Epithelial cell of esophagus (primary cell): ENCODE measurements at regions not wholly inside any gene's neighbourhood (a gene's known extent, or its start where the extent isn't known, plus 50 kb on each side); places are given as distances from the start of the nearest gene placed in this dataset.

Source experiments
- DNase-seq: peaks from one replicate; pipeline ENCODE4 v3.0.0; 2010; ENCODE audit warnings: low read depth
- H3K4me3 ChIP-seq: 2 replicates; pipeline ENCODE4 v1.5.1; 2011; ENCODE audit warnings: mild to moderate bottlenecking, low read length, control low read depth
- CTCF ChIP-seq: IDR thresholded peaks from 2 replicates; pipeline ENCODE4 v1.5.1; 2011; ENCODE audit warnings: low read depth, mild to moderate bottlenecking, low read length, control low read depth, inconsistent platforms; ENCODE audit not compliant: insufficient read depth; ENCODE audit errors: missing control alignments

- no peak for DNase-seq
- H3K4me3 ChIP-seq = no peak overlapping the region
- no peak for TF ChIP-seq CTCF
These were observed 530.7 kb upstream of the MAP3K7 start for GRCh38 chr6:91117550-91117949.

- H3K4me3 ChIP-seq = no peak overlapping the region
- DNase-seq = no peak
- no peak for TF ChIP-seq CTCF
These were observed 527.3 kb upstream of the MAP3K7 start for GRCh38 chr6:91114123-91114708.

GRCh38 chr6:91106083-91106482 lies 519.2 kb upstream of the MAP3K7 start:
- no peak overlapping the region for H3K4me3 ChIP-seq
- no peak for TF ChIP-seq CTCF
- DNase-seq = no peak

- TF ChIP-seq CTCF = no peak
- H3K4me3 ChIP-seq = no peak overlapping the region
- DNase-seq = no peak
These were observed 518.7 kb upstream of the MAP3K7 start for GRCh38 chr6:91105532-91105931.

GRCh38 chr6:91099479-91099878 lies 512.6 kb upstream of the MAP3K7 start:
- DNase-seq = no peak
- no peak overlapping the region for H3K4me3 ChIP-seq
- TF ChIP-seq CTCF = no peak

GRCh38 chr6:91098006-91098405 lies 511.1 kb upstream of the MAP3K7 start:
- TF ChIP-seq CTCF = no peak
- no peak overlapping the region for H3K4me3 ChIP-seq
- DNase-seq = no peak

- no peak for TF ChIP-seq CTCF
- H3K4me3 ChIP-seq = no peak overlapping the region
- no peak for DNase-seq
These were observed 510.5 kb upstream of the MAP3K7 start for GRCh38 chr6:91097364-91097763.
